ENCODE measurements at regions not wholly inside any gene's neighbourhood (a gene's known extent, or its start where the extent isn't known, plus 50 kb on each side); places are given as distances from the start of the nearest gene placed in this dataset.

DNA sequence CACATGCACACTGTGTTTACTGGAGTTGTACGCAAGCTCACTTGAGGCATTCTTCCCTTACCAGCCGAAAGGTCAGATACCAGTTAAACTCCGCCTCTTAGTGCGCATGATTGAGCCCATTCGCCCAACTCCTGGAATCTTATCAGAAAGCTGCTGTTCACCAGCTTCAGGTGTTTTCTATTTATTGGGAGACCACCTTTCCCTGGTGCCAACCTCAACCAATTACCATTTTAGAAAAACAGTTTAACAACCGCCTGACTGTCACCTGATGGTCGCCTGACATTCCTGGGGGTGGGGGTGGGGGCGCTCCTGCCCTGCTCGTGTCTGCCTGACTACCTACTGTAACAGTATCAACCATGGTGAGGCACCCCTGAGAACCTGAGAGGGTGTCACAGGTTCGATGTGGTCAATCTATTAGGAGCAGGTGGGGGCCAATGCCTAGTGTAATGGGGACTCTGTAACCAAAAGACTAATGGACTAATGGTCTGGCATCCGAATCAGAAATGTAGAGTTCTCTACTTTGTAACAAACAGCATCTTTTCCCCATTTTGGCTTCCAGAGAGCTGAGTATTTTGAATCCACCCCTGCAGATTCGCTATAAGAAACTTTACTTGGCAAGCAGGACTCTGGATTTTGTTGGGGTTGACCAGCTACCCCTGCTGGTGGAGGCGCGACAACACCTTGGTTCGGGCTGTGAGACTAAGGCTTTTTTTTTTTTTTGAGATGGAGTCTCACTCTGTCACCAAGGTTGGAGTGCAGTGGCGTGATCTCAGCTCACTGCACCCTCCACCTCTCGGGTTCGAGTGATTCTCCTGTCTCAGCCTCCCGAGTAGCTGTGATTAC is 58.2 kb upstream of the ZNF157 start:
- Histone ChIP-seq H3K9me3 (replicated peaks; ENCODE audit: control insufficient read depth, insufficient read depth, low read length) (no peaks in the 10 kb centered on the region), H3K4me1 (ENCODE audit: control insufficient read depth, extremely low read depth, insufficient read depth, low read length) (no peaks in the 10 kb centered on the region), H3K4me2 (ENCODE audit: insufficient read depth, low read length) (no peak overlapping the region), H3K9me1 (replicated peaks; ENCODE audit: control insufficient read depth, extremely low read depth, insufficient read depth, low read length) (no peaks in the 10 kb centered on the region), H3K79me2 (ENCODE audit: control insufficient read depth, insufficient read depth, low read length) (no peaks in the 10 kb centered on the region), H3K27me3 (ENCODE audit: control insufficient read depth in 2 of 2, insufficient read depth in 2 of 2, low read length in 2 of 2) (peaks cover 0 to 2% of the 10 kb centered on the region in 2 experiments), H4K20me1 (replicated peaks; ENCODE audit: control insufficient read depth, extremely low read depth, insufficient read depth, low read length) (no peaks in the 10 kb centered on the region), H2AFZ (ENCODE audit: low read depth, low read length) (no peak overlapping the region), H3K36me3 (ENCODE audit: control insufficient read depth in 2 of 2, extremely low read depth in 1 of 2, insufficient read depth in 2 of 2, low read length in 2 of 2) (no peaks in the 10 kb centered on the region), H3K9ac (replicated peaks; ENCODE audit: extremely low read depth, insufficient read depth, low read length) (no peak overlapping the region), H3K4me3 (replicated peaks in 1 of 3; ENCODE audit: insufficient read depth in 1 of 3, low read depth in 1 of 3, low read length in 3 of 3) (no peak overlapping the region), H3K27ac (ENCODE audit: insufficient read depth, low read depth, low read length) (no peak overlapping the region)
- ChIA-PET CTCF (interaction anchor here (0.6 to 1.6 kb wide), 13 partner anchors 9 to 684 kb away, joined by 3 to 7 read pairs (median 4); no protein-coding TSS in a partner anchor), POLR2A (no interaction called here)
- BruUV-seq (replicated peaks) = no TSS peak
- peak; percentile 84 for FAIRE-seq
- intact Hi-C loops (cut with micrococcal nuclease) = loop anchor here (1.0 to 2.0 kb wide), 2 partner anchors 93 to 207 kb away; no protein-coding TSS in a partner anchor
- TF ChIP-seq, protein P1, sequence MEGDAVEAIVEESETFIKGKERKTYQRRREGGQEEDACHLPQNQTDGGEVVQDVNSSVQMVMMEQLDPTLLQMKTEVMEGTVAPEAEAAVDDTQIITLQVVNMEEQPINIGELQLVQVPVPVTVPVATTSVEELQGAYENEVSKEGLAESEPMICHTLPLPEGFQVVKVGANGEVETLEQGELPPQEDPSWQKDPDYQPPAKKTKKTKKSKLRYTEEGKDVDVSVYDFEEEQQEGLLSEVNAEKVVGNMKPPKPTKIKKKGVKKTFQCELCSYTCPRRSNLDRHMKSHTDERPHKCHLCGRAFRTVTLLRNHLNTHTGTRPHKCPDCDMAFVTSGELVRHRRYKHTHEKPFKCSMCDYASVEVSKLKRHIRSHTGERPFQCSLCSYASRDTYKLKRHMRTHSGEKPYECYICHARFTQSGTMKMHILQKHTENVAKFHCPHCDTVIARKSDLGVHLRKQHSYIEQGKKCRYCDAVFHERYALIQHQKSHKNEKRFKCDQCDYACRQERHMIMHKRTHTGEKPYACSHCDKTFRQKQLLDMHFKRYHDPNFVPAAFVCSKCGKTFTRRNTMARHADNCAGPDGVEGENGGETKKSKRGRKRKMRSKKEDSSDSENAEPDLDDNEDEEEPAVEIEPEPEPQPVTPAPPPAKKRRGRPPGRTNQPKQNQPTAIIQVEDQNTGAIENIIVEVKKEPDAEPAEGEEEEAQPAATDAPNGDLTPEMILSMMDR (IDR thresholded peaks at IDR 0.05; ENCODE audit: extremely low read depth in 1 of 2, insufficient read depth in 1 of 2, low read depth in 1 of 2, low read length in 2 of 2) = peak; percentile 14 to 48
- TF ChIP-seq JUN (IDR thresholded peaks at IDR 0.05; ENCODE audit: borderline replicate concordance, insufficient read depth, insufficient read length, low read depth) = no peak
- peak; percentile 31 for DNase-seq (ENCODE audit: low read depth, low spot score)
- dilution Hi-C loops (cut with MboI; ENCODE audit: extremely low pct_ligation_motif_present, low sequenced_read_pairs) = no loop called here

DNA sequence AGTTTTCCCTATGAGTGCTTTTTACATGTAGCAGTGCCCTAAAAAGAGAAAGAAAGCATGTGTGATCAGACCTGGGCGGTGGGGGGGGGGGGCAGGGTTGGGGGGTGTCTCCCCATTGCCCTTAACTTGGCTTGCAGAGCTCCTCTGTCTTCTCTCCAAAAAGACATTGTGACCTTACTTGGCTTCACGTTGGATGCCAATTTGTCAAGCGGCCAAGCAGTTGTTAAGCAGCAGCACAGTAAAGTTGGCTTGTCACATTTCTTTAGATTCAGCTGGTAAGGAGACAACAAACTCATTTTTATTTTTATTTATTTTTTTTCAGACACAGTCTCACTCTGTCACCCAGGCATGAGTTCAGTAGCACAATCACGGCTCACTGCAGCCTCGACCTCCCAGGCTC is 57.3 kb upstream of the ZNF157 start:
- H3K9me3 ChIP-seq (replicated peaks; ENCODE audit: control insufficient read depth, insufficient read depth, low read length) = no peaks in the 10 kb centered on the region
- no peak overlapping the region for H3K4me3 ChIP-seq (replicated peaks in 1 of 3; ENCODE audit: insufficient read depth in 1 of 3, low read depth in 1 of 3, low read length in 3 of 3)
- no peak overlapping the region for H2AFZ ChIP-seq (ENCODE audit: low read depth, low read length)
- dilution Hi-C loops (cut with MboI; ENCODE audit: extremely low pct_ligation_motif_present, low sequenced_read_pairs) = no loop called here
- no peak for TF ChIP-seq GATA2 (IDR thresholded peaks at IDR 0.05; ENCODE audit: insufficient read depth, insufficient read length, low read depth, low read length)
- TF ChIP-seq, protein P2, sequence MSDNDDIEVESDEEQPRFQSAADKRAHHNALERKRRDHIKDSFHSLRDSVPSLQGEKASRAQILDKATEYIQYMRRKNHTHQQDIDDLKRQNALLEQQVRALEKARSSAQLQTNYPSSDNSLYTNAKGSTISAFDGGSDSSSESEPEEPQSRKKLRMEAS (IDR thresholded peaks at IDR 0.05; ENCODE audit: insufficient read depth, insufficient read length) = no peak
- no peak for TF ChIP-seq MYC (IDR thresholded peaks at IDR 0.05; ENCODE audit: low read depth, low read length)
- no peak for TF ChIP-seq POLR2AphosphoS5 (IDR thresholded peaks at IDR 0.05; ENCODE audit: insufficient read depth, low read depth, low read length)
- TF ChIP-seq, protein P1 (IDR thresholded peaks at IDR 0.05; ENCODE audit: extremely low read depth in 1 of 2, insufficient read depth in 1 of 2, low read depth in 1 of 2, low read length in 2 of 2) = no peak
- CTCF ChIA-PET = interaction anchor here (1.0 to 1.6 kb wide), 6 partner anchors 9 to 79 kb away, joined by 3 to 7 read pairs (median 4); no protein-coding TSS in a partner anchor
- H3K4me2 ChIP-seq (ENCODE audit: insufficient read depth, low read length) = no peak overlapping the region
- FAIRE-seq = no peak
- BruUV-seq (replicated peaks) = no TSS peak
- POLR2A ChIA-PET = no interaction called here
- DNase-seq (ENCODE audit: low read depth, low spot score) = no peak
- H3K9ac ChIP-seq (replicated peaks; ENCODE audit: extremely low read depth, insufficient read depth, low read length) = no peak overlapping the region
- no peaks in the 10 kb centered on the region for H3K79me2 ChIP-seq (ENCODE audit: control insufficient read depth, insufficient read depth, low read length)
- H3K4me1 ChIP-seq (ENCODE audit: control insufficient read depth, extremely low read depth, insufficient read depth, low read length) = no peaks in the 10 kb centered on the region
- H3K9me1 ChIP-seq (replicated peaks; ENCODE audit: control insufficient read depth, extremely low read depth, insufficient read depth, low read length) = no peaks in the 10 kb centered on the region
- H3K36me3 ChIP-seq (ENCODE audit: control insufficient read depth in 2 of 2, extremely low read depth in 1 of 2, insufficient read depth in 2 of 2, low read length in 2 of 2) = no peaks in the 10 kb centered on the region
- intact Hi-C loops (cut with micrococcal nuclease) = loop anchor here (2.0 kb wide), 1 partner anchor 206 kb away; no protein-coding TSS in a partner anchor
- H4K20me1 ChIP-seq (replicated peaks; ENCODE audit: control insufficient read depth, extremely low read depth, insufficient read depth, low read length) = no peaks in the 10 kb centered on the region
- no peak overlapping the region for H3K27ac ChIP-seq (ENCODE audit: insufficient read depth, low read depth, low read length)
- H3K27me3 ChIP-seq (ENCODE audit: control insufficient read depth in 2 of 2, insufficient read depth in 2 of 2, low read length in 2 of 2) = peaks cover 0 to 2% of the 10 kb centered on the region in 2 experiments

Measured in endothelial cell of umbilical vein (primary cell).